ENCODE measurements at regions not wholly inside any gene's neighbourhood (a gene's known extent, or its start where the extent isn't known, plus 50 kb on each side); places are given as distances from the start of the nearest gene placed in this dataset.

GRCh38 chr20:58007947-58008346, 220.5 kb downstream of the ANKRD60 start:
- Histone ChIP-seq H2BK12ac (ENCODE audit: low read depth, low read length) (no peak overlapping the region), H2AFZ (ENCODE audit: low read length) (no peak overlapping the region), H3K14ac (ENCODE audit: insufficient read length) (no peak overlapping the region), H4K5ac (ENCODE audit: insufficient read length, low read depth, low read length) (no peak overlapping the region), H3K79me2 (ENCODE audit: control insufficient read depth in 1 of 2, insufficient read depth in 2 of 2, low read length in 2 of 2) (no peaks in the 10 kb centered on the region), H2AK5ac (ENCODE audit: low read depth, low read length) (no peak overlapping the region), H2BK20ac (ENCODE audit: low read length) (no peak overlapping the region), H3K79me1 (ENCODE audit: low read depth, low read length) (no peaks in the 10 kb centered on the region), H3K36me3 (ENCODE audit: control insufficient read depth in 2 of 4, insufficient read depth in 4 of 4, low read length in 3 of 4) (no peaks in the 10 kb centered on the region), H3K9me3 (ENCODE audit: insufficient read depth in 2 of 2, low read depth in 1 of 2, low read length in 1 of 2) (0 out of 4 replicates have a peak, but pooled peaks cover 0 to 3% of the 10 kb centered on the region in 2 experiments), H3K9ac (replicated peaks in 1 of 4; ENCODE audit: extremely low read depth in 1 of 4, low read depth in 3 of 4, low read length in 3 of 4) (no peak overlapping the region), H3K27me3 (replicated peaks in 1 of 4; ENCODE audit: control insufficient read depth in 3 of 4, extremely low read depth in 1 of 4, insufficient read depth in 3 of 4, low read length in 3 of 4) (no peaks in the 10 kb centered on the region), H4K8ac (ENCODE audit: extremely low read depth, insufficient read depth, low read length) (no peak overlapping the region), H3K18ac (ENCODE audit: extremely low read depth, low read length) (no peak overlapping the region), H2BK15ac (ENCODE audit: low read length) (no peak overlapping the region), H2BK120ac (replicated peaks; ENCODE audit: low read depth, low read length) (no peak overlapping the region), H4K20me1 (replicated peaks in 1 of 2; ENCODE audit: control insufficient read depth in 1 of 2, insufficient read depth in 2 of 2, low read length in 2 of 2) (no peaks in the 10 kb centered on the region), H3K4me3 (ENCODE audit: extremely low read depth in 1 of 4, insufficient read depth in 2 of 4, low read depth in 3 of 4, low read length in 4 of 4) (no peak overlapping the region), H3K4me2 (ENCODE audit: insufficient read depth in 1 of 2, low read depth in 2 of 2, low read length in 2 of 2) (no peak overlapping the region), H3K27ac (ENCODE audit: low read depth, low read length) (no peak overlapping the region), H4K91ac (replicated peaks; ENCODE audit: insufficient read length, low read length) (no peak overlapping the region), H3K23me2 (ENCODE audit: low read depth, low read length) (no peaks in the 10 kb centered on the region; the same call in 1 of the 2 replicates), H3K4me1 (replicated peaks in 1 of 4; ENCODE audit: control insufficient read depth in 3 of 4, insufficient read depth in 4 of 4, low read length in 3 of 4) (no peaks in the 10 kb centered on the region; a peak in 1 of 7 replicates), H2BK5ac (ENCODE audit: low read depth, low read length) (no peak overlapping the region), H3K4ac (replicated peaks; ENCODE audit: insufficient read length, low read depth, low read length) (no peak overlapping the region), H3K23ac (ENCODE audit: insufficient read length) (no peak overlapping the region), H3K56ac (replicated peaks; ENCODE audit: insufficient read length, low read depth, low read length) (no peak overlapping the region)
- no peak for FAIRE-seq
- DNase-seq (ENCODE audit: low read depth in 1 of 2, low spot score in 2 of 2), result no peak
- 90% methylated on average over 2 of the region's 2 CpGs; no CpG with 5 or more reads in 1 of the 2 experiments for WGBS, 2 experiments (ENCODE audit: extremely low coverage in 1 of 2, insufficient coverage in 1 of 2, insufficient read length in 1 of 2, insufficient replicate concordance in 2 of 2, low coverage in 1 of 2, low lambda C conversion rate in 2 of 2, missing lambda C conversion rate in 1 of 2)
- POLR2A ChIA-PET (ENCODE audit: partially characterized antibody), result interaction anchor here (0.8 kb wide), 1 partner anchor 13 kb away, joined by 3 read pairs; no protein-coding TSS in a partner anchor
- CTCF ChIA-PET (ENCODE audit: partially characterized antibody), result interaction anchor here (1.6 kb wide), 1 partner anchor 13 kb away, joined by 5 read pairs; no protein-coding TSS in a partner anchor
- TF ChIP-seq MAX (IDR thresholded peaks at IDR 0.05), result no peak
- no peak for TF ChIP-seq TAF7 (optimal IDR thresholded peaks at IDR 0.05; ENCODE audit: borderline replicate concordance, low read depth, low read length)
- no peak for TF ChIP-seq BCL11A (IDR thresholded peaks at IDR 0.05; ENCODE audit: low read depth in 2 of 2, low read length in 2 of 2)
- no peak for TF ChIP-seq CEBPB (IDR thresholded peaks at IDR 0.05; ENCODE audit: low read depth, low read length)
- no peak for TF ChIP-seq EZH2 (IDR thresholded peaks at IDR 0.05; ENCODE audit: low read depth, low read length, severe bottlenecking)
- no peak for TF ChIP-seq TAF1 (IDR thresholded peaks at IDR 0.05; ENCODE audit: low read depth, low read length)
- TF ChIP-seq CBX5 (IDR thresholded peaks at IDR 0.05; ENCODE audit: low read depth, low read length), result no peak
- TF ChIP-seq ZNF274 (IDR thresholded peaks at IDR 0.05; ENCODE audit: borderline replicate concordance, extremely low read depth, low read length), result no peak
- no peak for TF ChIP-seq TBP (IDR thresholded peaks at IDR 0.05; ENCODE audit: low read depth, low read length)
- TF ChIP-seq SIN3A (conservative IDR thresholded peaks at IDR 0.05 in 1 of 2, IDR thresholded peaks at IDR 0.05 in 1 of 2; ENCODE audit: low read depth in 1 of 2, low read length in 2 of 2), result no peak
- no peak for TF ChIP-seq ASH2L (IDR thresholded peaks at IDR 0.05; ENCODE audit: low read length)

Measured in H1 (cell line).